WTC11 (cell line): ENCODE measurements at regions not wholly inside any gene's neighbourhood (a gene's known extent, or its start where the extent isn't known, plus 50 kb on each side); places are given as distances from the start of the nearest gene placed in this dataset.

Experiments used
- CREB1 ChIP-seq: sonication (generic); formaldehyde crosslinking; IDR thresholded peaks from 2 replicates; pipeline ENCODE4 v1.8.0; 2023; ENCODE audit warnings: mild to moderate bottlenecking, missing genetic modification reagents
- CTCF ChIP-seq: fragments of 200-600 bp; IDR thresholded peaks from 2 replicates; pipeline ENCODE4 v1.8.0; 2022; ENCODE audit warnings: antibody characterized with exemption
- E2F5 ChIP-seq: sonication (generic); formaldehyde crosslinking; IDR thresholded peaks from 2 replicates; pipeline ENCODE4 v1.8.1; 2022; ENCODE audit warnings: mild to moderate bottlenecking, moderate library complexity, missing genetic modification reagents
- ESRRA ChIP-seq: sonication (generic); formaldehyde crosslinking; IDR thresholded peaks from 2 replicates; pipeline ENCODE4 v1.8.1; 2022; ENCODE audit warnings: mild to moderate bottlenecking, missing genetic modification reagents, borderline replicate concordance
- JUN ChIP-seq: sonication (generic); formaldehyde crosslinking; IDR thresholded peaks from 2 replicates; pipeline ENCODE4 v1.8.0; 2023; ENCODE audit warnings: mild to moderate bottlenecking, missing genetic modification reagents
- NR2C2 ChIP-seq: sonication (generic); formaldehyde crosslinking; IDR thresholded peaks from 2 replicates; pipeline ENCODE4 v1.8.0; 2022; ENCODE audit warnings: mild to moderate bottlenecking, missing genetic modification reagents
- PRRX2 ChIP-seq: fragments of 250-450 bp; sonication (Bioruptor Pico); IDR thresholded peaks from 2 replicates; pipeline ENCODE4 v1.8.0; 2021; ENCODE audit warnings: mild to moderate bottlenecking
- SP1 ChIP-seq: sonication (generic); formaldehyde crosslinking; conservative IDR thresholded peaks from 2 replicates; pipeline ENCODE4 v1.8.1; 2022; ENCODE audit warnings: missing genetic modification reagents
- USF2 ChIP-seq: sonication (generic); formaldehyde crosslinking; IDR thresholded peaks from 2 replicates; pipeline ENCODE4 v1.8.1; 2023; ENCODE audit warnings: mild to moderate bottlenecking, missing genetic modification reagents, moderate library complexity
- ZNF281 ChIP-seq: sonication (generic); formaldehyde crosslinking; IDR thresholded peaks from 2 replicates; pipeline ENCODE4 v1.8.0; 2023; ENCODE audit warnings: mild to moderate bottlenecking, missing genetic modification reagents

- no peak for TF ChIP-seq CTCF
- TF ChIP-seq ESRRA (CRISPR knock-in tag), result no peak
- TF ChIP-seq SP1, result no peak
- TF ChIP-seq USF2 (CRISPR knock-in tag), result no peak
- TF ChIP-seq E2F5, result no peak
- TF ChIP-seq NR2C2 (CRISPR knock-in tag), result no peak
- no peak for TF ChIP-seq PRRX2 (CRISPR knock-in tag)
- TF ChIP-seq ZNF281 (CRISPR knock-in tag), result no peak
- TF ChIP-seq CREB1, result no peak
- TF ChIP-seq JUN (CRISPR knock-in tag), result no peak
Measured at GRCh38 chrX:112164420-112164819, 81.8 kb upstream of the TRPC5 start.
